ENCODE measurements at regions not wholly inside any gene's neighbourhood (a gene's known extent, or its start where the extent isn't known, plus 50 kb on each side); places are given as distances from the start of the nearest gene placed in this dataset.

GRCh38 chr7:84712374-84713121, 474.3 kb downstream of the SEMA3D start:
- intact Hi-C loops (cut with micrococcal nuclease; ENCODE audit: unreplicated experiment), result no loop called here
- Histone ChIP-seq H3K36me3 (ENCODE audit: control insufficient read depth in 2 of 2, insufficient read depth in 2 of 2, low read length in 1 of 2) (no peaks in the 10 kb centered on the region), H3K9me3 (replicated peaks; ENCODE audit: control insufficient read depth, insufficient read depth, low read length) (no peaks in the 10 kb centered on the region), H4K20me1 (ENCODE audit: control insufficient read depth, insufficient read depth) (no peaks in the 10 kb centered on the region), H3K9ac (ENCODE audit: control insufficient read depth, insufficient read depth, low read length) (no peak overlapping the region), H3K4me2 (ENCODE audit: control insufficient read depth, insufficient read depth) (no peak overlapping the region), H3K27ac (ENCODE audit: control insufficient read depth, insufficient read depth) (no peak overlapping the region), H3K79me2 (ENCODE audit: control insufficient read depth, insufficient read depth, low read length) (no peaks in the 10 kb centered on the region), H3K27me3 (replicated peaks in 1 of 2; ENCODE audit: control insufficient read depth in 2 of 2, insufficient read depth in 2 of 2, low read length in 1 of 2) (no peaks in the 10 kb centered on the region), H3K4me3 (no peak overlapping the region), H3K4me1 (ENCODE audit: control insufficient read depth, insufficient read depth, low read length) (no peaks in the 10 kb centered on the region), H2AFZ (ENCODE audit: control insufficient read depth, low read depth, low read length) (no peak overlapping the region)
- 21% methylated on average over 4 of the region's 4 CpGs for WGBS (ENCODE audit: insufficient coverage, insufficient replicate concordance, low lambda C conversion rate, missing lambda C conversion rate)
- TF ChIP-seq RCOR1 (conservative IDR thresholded peaks at IDR 0.05; ENCODE audit: low read depth, low read length), result no peak
- no peak for TF ChIP-seq SPI1 (IDR thresholded peaks at IDR 0.05; ENCODE audit: borderline replicate concordance, insufficient read depth, low read depth, low read length)
- no peak for TF ChIP-seq MAX (IDR thresholded peaks at IDR 0.05; ENCODE audit: low read depth, low read length)
- no peak for TF ChIP-seq PML (IDR thresholded peaks at IDR 0.05; ENCODE audit: low read length)
- no peak for TF ChIP-seq EZH2 (IDR thresholded peaks at IDR 0.05; ENCODE audit: borderline replicate concordance, control insufficient read depth, low read depth, low read length)
- TF ChIP-seq IRF4 (IDR thresholded peaks at IDR 0.05; ENCODE audit: low read depth, low read length), result no peak
- TF ChIP-seq CBX3 (IDR thresholded peaks at IDR 0.05; ENCODE audit: borderline replicate concordance, low read depth), result no peak
- TF ChIP-seq BCL3 (IDR thresholded peaks at IDR 0.05; ENCODE audit: borderline replicate concordance, insufficient read depth, low read depth, low read length, poor library complexity, severe bottlenecking), result no peak
- TF ChIP-seq TCF7 (IDR thresholded peaks at IDR 0.05; ENCODE audit: borderline replicate concordance), result no peak
- TF ChIP-seq NRF1 (conservative IDR thresholded peaks at IDR 0.05; ENCODE audit: low read depth, low read length), result no peak
- no peak for TF ChIP-seq SMARCA5 (IDR thresholded peaks at IDR 0.05)
- no peak for TF ChIP-seq ZNF622 (IDR thresholded peaks at IDR 0.05)
- TF ChIP-seq ZBTB40 (IDR thresholded peaks at IDR 0.05; ENCODE audit: borderline replicate concordance), result no peak
- no peak for TF ChIP-seq ELK1 (IDR thresholded peaks at IDR 0.05; ENCODE audit: low read depth, low read length)
- FAIRE-seq, result no peak
- ChIA-PET CTCF (no interaction called here), SMC1A (ENCODE audit: uncharacterized antibody, unreplicated experiment) (interaction anchor here (0.9 to 1.1 kb wide), 2 partner anchors 32 to 90 kb away, joined by 4 read pairs; no protein-coding TSS in a partner anchor), RAD21 (ENCODE audit: unreplicated experiment) (no interaction called here), POLR2A (no interaction called here)
- BruUV-seq (replicated peaks), result no TSS peak
- no peak for ATAC-seq
- no peak for DNase-seq (ENCODE audit: low read depth, low spot score)
- in situ Hi-C loops (cut with MboI), result no loop called here

Data from GM12878 (cell line).